Stimulated activated CD8-positive, alpha-beta memory T cell treated with anti-CD3 and anti-CD28 coated beads, Interleukin-12 subunit alpha, Interleukin-12 subunit beta, amount 100 ng/mL, for 24 hours (primary cell): ENCODE measurements at regions not wholly inside any gene's neighbourhood (a gene's known extent, or its start where the extent isn't known, plus 50 kb on each side); places are given as distances from the start of the nearest gene placed in this dataset.

Experiments
- DNase-seq: peaks from one replicate; pipeline ENCODE4 v3.0.0-alpha.2; 2020; ENCODE audit errors: extremely low read depth

DNA sequence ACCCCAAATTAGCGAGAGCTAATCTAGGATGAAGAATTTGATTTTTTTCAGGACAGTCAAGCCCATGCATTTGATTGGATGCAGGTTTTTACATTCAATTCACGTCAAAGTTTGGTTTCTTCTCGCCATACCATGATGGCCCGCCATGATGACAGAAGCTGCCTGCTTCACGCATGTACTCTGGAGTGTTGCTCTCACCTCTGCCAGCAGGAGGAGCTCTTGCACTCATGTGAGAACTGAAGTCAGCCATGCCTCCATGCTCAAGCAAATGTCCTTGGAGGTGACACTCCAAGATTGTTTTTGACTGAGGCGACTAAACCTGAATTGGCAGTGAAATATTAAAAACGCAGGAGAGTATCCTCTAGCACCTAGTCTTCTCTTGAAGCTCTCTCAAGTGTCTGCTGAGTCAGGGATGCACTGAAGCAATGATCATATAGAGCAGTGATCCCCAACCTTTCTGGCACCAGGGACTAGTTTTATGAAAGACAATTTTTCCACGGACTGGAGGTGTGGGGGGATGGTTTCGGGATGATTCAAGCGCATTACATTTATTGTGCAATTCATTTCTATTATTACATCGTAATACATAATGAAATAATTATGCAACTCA, 120.9 kb downstream of the SAMMSON start:
- DNase-seq = peak; percentile 7

DNA sequence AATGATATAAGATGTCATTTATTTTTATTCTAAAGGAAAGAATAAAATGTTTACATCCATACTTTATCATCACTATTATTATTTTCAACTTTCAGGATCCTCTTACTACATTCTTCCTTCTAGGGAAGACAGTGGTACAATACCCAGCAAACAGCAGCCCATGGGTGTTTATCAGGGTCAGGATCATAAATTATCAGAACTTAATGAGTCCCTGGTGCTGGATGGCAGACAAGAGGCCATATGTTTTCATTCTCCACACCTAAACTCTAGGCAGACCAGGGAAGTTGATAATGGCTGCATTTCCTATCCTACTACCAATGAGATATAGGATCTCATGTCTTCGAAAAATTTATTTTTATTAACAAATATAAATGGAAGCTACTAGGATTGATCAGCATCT, 127.7 kb downstream of the SAMMSON start:
- DNase-seq = no peak

DNA sequence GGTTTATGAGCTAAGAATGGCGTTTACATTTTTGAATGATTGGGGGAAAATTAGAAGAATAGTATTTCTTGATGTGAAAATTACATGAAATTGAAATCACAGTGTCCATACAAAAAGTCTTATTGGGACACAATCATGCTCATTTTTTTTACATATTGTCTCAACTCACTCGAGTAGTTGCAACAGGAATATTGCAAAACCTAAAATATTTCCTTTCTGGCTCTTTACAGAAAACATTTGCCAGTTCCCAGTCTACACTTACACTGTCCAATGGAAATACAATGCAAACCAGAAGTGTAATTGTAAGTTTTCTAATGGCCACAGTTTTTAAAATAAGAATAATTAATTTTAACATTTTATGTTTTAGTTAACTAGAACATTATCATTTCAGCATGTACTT, 137.8 kb downstream of the SAMMSON start:
- no peak for DNase-seq

DNA sequence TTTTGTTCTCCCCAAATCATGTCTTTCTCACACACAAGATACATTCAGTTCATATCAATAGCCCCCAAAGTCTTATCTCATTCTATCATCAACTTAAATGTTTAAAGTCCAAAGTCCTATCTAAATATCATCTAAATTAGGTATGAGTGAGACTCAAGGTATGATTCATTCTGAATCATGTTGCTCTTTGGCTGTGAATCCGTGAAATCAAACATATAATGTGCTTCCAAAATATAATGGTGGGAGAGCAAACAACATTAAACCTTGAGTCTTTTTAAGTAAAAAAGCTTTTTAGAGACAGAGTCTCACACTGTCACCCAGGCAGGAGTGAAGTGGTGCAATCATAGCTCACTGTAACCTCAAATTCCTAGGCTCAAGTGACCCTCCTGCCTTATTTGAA, 139.1 kb downstream of the SAMMSON start:
- no peak for DNase-seq
